ENCODE measurements at regions not wholly inside any gene's neighbourhood (a gene's known extent, or its start where the extent isn't known, plus 50 kb on each side); places are given as distances from the start of the nearest gene placed in this dataset.

- Histone ChIP-seq H3K27ac (ENCODE audit: low read length in 2 of 2) (no peak overlapping the region), H3K79me2 (ENCODE audit: control insufficient read depth, insufficient read depth, low read length) (no peaks in the 10 kb centered on the region), H2AFZ (ENCODE audit: insufficient read depth, low read depth, low read length, poor library complexity, severe bottlenecking) (no peak overlapping the region), H4K20me1 (ENCODE audit: control insufficient read depth, insufficient read depth, low read length, poor library complexity, severe bottlenecking) (no peaks in the 10 kb centered on the region), H3K36me3 (replicated peaks in 1 of 2; ENCODE audit: control extremely low read depth in 1 of 2, control insufficient read depth in 1 of 2, extremely low read depth in 1 of 2, insufficient read depth in 2 of 2, low read length in 1 of 2) (no peaks in the 10 kb centered on the region), H3K4me2 (replicated peaks; ENCODE audit: low read depth, low read length, poor library complexity, severe bottlenecking) (no peak overlapping the region), H3K9ac (ENCODE audit: low read length) (no peak overlapping the region), H3K27me3 (replicated peaks in 1 of 4; ENCODE audit: control extremely low read depth in 1 of 4, control insufficient read depth in 3 of 4, insufficient read depth in 4 of 4, low read length in 3 of 4) (no peaks in the 10 kb centered on the region), H3K4me1 (ENCODE audit: control insufficient read depth in 2 of 2, insufficient read depth in 2 of 2, low read length in 2 of 2) (no peaks in the 10 kb centered on the region), H3K9me3 (ENCODE audit: control extremely low read depth in 1 of 3, control insufficient read depth in 2 of 3, insufficient read depth in 1 of 3, low read length in 2 of 3) (no peaks in the 10 kb centered on the region), H3K4me3 (ENCODE audit: control extremely low read depth in 1 of 5, extremely low read depth in 1 of 5, insufficient read depth in 1 of 5, low read depth in 2 of 5, low read length in 4 of 5) (no peak overlapping the region)
- WGBS (ENCODE audit: insufficient coverage) = 80% methylated on average over 3 of the region's 6 CpGs
- POLR2A ChIA-PET = no interaction called here
- intact Hi-C loops (cut with micrococcal nuclease) = no loop called here
- Mint-ChIP-seq H3K9me3 (ENCODE audit: insufficient read depth) (peaks cover 3% of the 10 kb centered on the region), H3K27me3 (no peaks in the 10 kb centered on the region), H3K4me3 (no peak overlapping the region), H3K4me1 (no peaks in the 10 kb centered on the region), H3K27ac (no peak overlapping the region)
- ATAC-seq (ENCODE audit: low read depth) (no peak), DNase-seq (no peak)
- CTCF ChIA-PET = no interaction called here
- TF ChIP-seq CTCF (IDR thresholded peaks at IDR 0.05) (no peak), EZH2 (IDR thresholded peaks at IDR 0.05; ENCODE audit: borderline replicate concordance, insufficient read depth, low read depth, low read length, poor library complexity, severe bottlenecking) (no peak)
Measured at GRCh38 chr5:104612005-104612404, 1049.4 kb upstream of the NUDT12 start.

- no peaks in the 10 kb centered on the region for H3K27me3 ChIP-seq (replicated peaks in 1 of 4; ENCODE audit: control extremely low read depth in 1 of 4, control insufficient read depth in 3 of 4, insufficient read depth in 4 of 4, low read length in 3 of 4)
- ChIA-PET POLR2A (no interaction called here), CTCF (no interaction called here)
- H2AFZ ChIP-seq (ENCODE audit: insufficient read depth, low read depth, low read length, poor library complexity, severe bottlenecking) = no peak overlapping the region
- ATAC-seq (ENCODE audit: low read depth) (no peak), DNase-seq (no peak)
- Mint-ChIP-seq H3K27ac (no peak overlapping the region), H3K9me3 (ENCODE audit: insufficient read depth) (peaks cover 3% of the 10 kb centered on the region), H3K4me1 (no peaks in the 10 kb centered on the region), H3K27me3 (no peaks in the 10 kb centered on the region), H3K4me3 (no peak overlapping the region)
- no peaks in the 10 kb centered on the region for H4K20me1 ChIP-seq (ENCODE audit: control insufficient read depth, insufficient read depth, low read length, poor library complexity, severe bottlenecking)
- H3K27ac ChIP-seq (ENCODE audit: low read length in 2 of 2) = no peak overlapping the region
- intact Hi-C loops (cut with micrococcal nuclease) = no loop called here
- no peaks in the 10 kb centered on the region for H3K4me1 ChIP-seq (ENCODE audit: control insufficient read depth in 2 of 2, insufficient read depth in 2 of 2, low read length in 2 of 2)
- TF ChIP-seq EZH2 (IDR thresholded peaks at IDR 0.05; ENCODE audit: borderline replicate concordance, insufficient read depth, low read depth, low read length, poor library complexity, severe bottlenecking) (no peak), CTCF (IDR thresholded peaks at IDR 0.05) (no peak)
- no peak overlapping the region for H3K9ac ChIP-seq (ENCODE audit: low read length)
- H3K36me3 ChIP-seq (replicated peaks in 1 of 2; ENCODE audit: control extremely low read depth in 1 of 2, control insufficient read depth in 1 of 2, extremely low read depth in 1 of 2, insufficient read depth in 2 of 2, low read length in 1 of 2) = no peaks in the 10 kb centered on the region
- no peaks in the 10 kb centered on the region for H3K9me3 ChIP-seq (ENCODE audit: control extremely low read depth in 1 of 3, control insufficient read depth in 2 of 3, insufficient read depth in 1 of 3, low read length in 2 of 3)
- no peak overlapping the region for H3K4me2 ChIP-seq (replicated peaks; ENCODE audit: low read depth, low read length, poor library complexity, severe bottlenecking)
- WGBS (ENCODE audit: insufficient coverage) = 79% methylated on average over 3 of the region's 6 CpGs
- H3K4me3 ChIP-seq (ENCODE audit: control extremely low read depth in 1 of 5, extremely low read depth in 1 of 5, insufficient read depth in 1 of 5, low read depth in 2 of 5, low read length in 4 of 5) = no peak overlapping the region
- H3K79me2 ChIP-seq (ENCODE audit: control insufficient read depth, insufficient read depth, low read length) = no peaks in the 10 kb centered on the region
Measured at GRCh38 chr5:104611135-104611767, 1048.7 kb upstream of the NUDT12 start.
